SK-N-SH treated with all-trans-retinoic acid at 6 μM for 48 hours (cell line): ENCODE measurements at regions not wholly inside any gene's neighbourhood (a gene's known extent, or its start where the extent isn't known, plus 50 kb on each side); places are given as distances from the start of the nearest gene placed in this dataset.

Experiments used
- ISL1 ChIP-seq: fragments of 250-450 bp; sonication (Bioruptor Pico); IDR thresholded peaks from 2 replicates; pipeline ENCODE4 v2.1.2; 2022; ENCODE audit warnings: mild to moderate bottlenecking, moderate library complexity
- TCF4 ChIP-seq: fragments of 250-450 bp; sonication (Bioruptor Pico); IDR thresholded peaks from 2 replicates; pipeline ENCODE4 v1.8.0; 2021; ENCODE audit warnings: mild to moderate bottlenecking, moderate library complexity, borderline replicate concordance
- ZC3H10 ChIP-seq: fragments of 250-450 bp; sonication (Bioruptor Pico); IDR thresholded peaks from 2 replicates; pipeline ENCODE4 v1.5.1; 2021; ENCODE audit warnings: mild to moderate bottlenecking, moderate library complexity
- ZFP3 ChIP-seq: fragments of 250-450 bp; sonication (Bioruptor Pico); IDR thresholded peaks from 2 replicates; pipeline ENCODE4 v1.5.0; 2020; ENCODE audit warnings: mild to moderate bottlenecking, moderate library complexity

DNA sequence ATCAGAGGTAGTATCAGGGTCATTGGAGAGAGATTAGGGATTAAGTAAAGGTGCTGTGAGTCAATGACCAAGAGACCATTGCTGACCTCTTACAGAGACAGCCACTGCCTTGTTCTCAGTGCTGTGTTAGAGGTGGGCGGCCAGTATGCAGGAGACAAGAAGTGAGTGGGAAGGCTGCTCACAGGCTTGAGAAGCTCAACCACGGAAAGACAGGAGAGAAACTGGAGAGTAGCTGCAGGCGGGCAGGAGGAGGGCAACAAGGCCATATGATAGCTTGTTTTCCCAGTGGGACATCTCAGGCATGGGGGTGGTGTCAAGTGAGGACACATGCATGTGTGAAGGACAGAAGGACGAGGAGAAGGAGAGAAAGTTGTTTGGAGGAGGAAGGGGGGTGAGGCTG is 237.3 kb downstream of the PDCD6IP start:
- TF ChIP-seq ISL1 (CRISPR knock-in tag) (no peak), ZFP3 (CRISPR knock-in tag) (no peak), ZC3H10 (no peak), TCF4 (CRISPR knock-in tag) (no peak)
